ENCODE measurements at regions not wholly inside any gene's neighbourhood (a gene's known extent, or its start where the extent isn't known, plus 50 kb on each side); places are given as distances from the start of the nearest gene placed in this dataset.
"Not testable (repeated sequence)": the region's sequence is repeated elsewhere in the genome, so short reads cannot be mapped to it uniquely, and the experiment has no call there.

GRCh38 chr5:153296251-153296844 is 194.1 kb upstream of the GRIA1 start:
- DNase-seq, result not testable (repeated sequence)

- DNase-seq, result no peak
Measured at GRCh38 chr5:153299891-153300290, 190.6 kb upstream of the GRIA1 start.

- DNase-seq, result no peak
Measured at GRCh38 chr5:153308282-153308681, 182.2 kb upstream of the GRIA1 start.

GRCh38 chr5:153318556-153318955 is 171.9 kb upstream of the GRIA1 start:
- DNase-seq, result no peak

GRCh38 chr5:153321478-153321877 is 169.0 kb upstream of the GRIA1 start:
- DNase-seq, result no peak

GRCh38 chr5:153340139-153340538 is 150.3 kb upstream of the GRIA1 start:
- no peak for DNase-seq

- no peak for DNase-seq
Measured at GRCh38 chr5:153340738-153341137, 149.7 kb upstream of the GRIA1 start.

- DNase-seq, result no peak
Measured at GRCh38 chr5:153342487-153342886, 148.0 kb upstream of the GRIA1 start.

- DNase-seq, result no peak
Measured at GRCh38 chr5:153347611-153348010, 142.9 kb upstream of the GRIA1 start.

- DNase-seq, result no peak
Measured at GRCh38 chr5:153350175-153350883, 140.1 kb upstream of the GRIA1 start.

- peak; percentile 51 for DNase-seq
Measured at GRCh38 chr5:153352685-153353219, 137.7 kb upstream of the GRIA1 start.

- DNase-seq, result no peak
Measured at GRCh38 chr5:153357493-153358112, 132.9 kb upstream of the GRIA1 start.

GRCh38 chr5:153358315-153358976 is 132.0 kb upstream of the GRIA1 start:
- DNase-seq, result peak; percentile 8

- DNase-seq, result no peak
Measured at GRCh38 chr5:153360860-153361259, 129.6 kb upstream of the GRIA1 start.

GRCh38 chr5:153361735-153362409 is 128.6 kb upstream of the GRIA1 start:
- no peak for DNase-seq

GRCh38 chr5:153365547-153365946 is 124.9 kb upstream of the GRIA1 start:
- DNase-seq, result no peak

- no peak for DNase-seq
Measured at GRCh38 chr5:153367466-153367865, 123.0 kb upstream of the GRIA1 start.

GRCh38 chr5:153372425-153373129 is 117.9 kb upstream of the GRIA1 start:
- DNase-seq, result no peak

GRCh38 chr5:153373130-153373498 is 117.4 kb upstream of the GRIA1 start:
- DNase-seq, result no peak

- DNase-seq, result not testable (repeated sequence)
Measured at GRCh38 chr5:153381630-153382029, 108.8 kb upstream of the GRIA1 start.

- no peak for DNase-seq
Measured at GRCh38 chr5:153390569-153390968, 99.9 kb upstream of the GRIA1 start.

- no peak for DNase-seq
Measured at GRCh38 chr5:153399595-153399994, 90.9 kb upstream of the GRIA1 start.

All from activated CD4-positive, alpha-beta T cell treated with anti-CD3 and anti-CD28 coated beads, Interleukin-10, Interleukin-2, amounts not matched to agents 100 ng/mL and 50 ng/mL, durations not matched to agents 16 hours and 8 hours (primary cell).